ENCODE measurements at regions not wholly inside any gene's neighbourhood (a gene's known extent, or its start where the extent isn't known, plus 50 kb on each side); places are given as distances from the start of the nearest gene placed in this dataset.

- TF ChIP-seq CTCF (IDR thresholded peaks at IDR 0.05) = no peak
- TF ChIP-seq REST (IDR thresholded peaks at IDR 0.05; ENCODE audit: insufficient read depth in 1 of 2, low read depth in 2 of 2, low read length in 1 of 2) = no peak
- TF ChIP-seq TCF7L2 (IDR thresholded peaks at IDR 0.05; ENCODE audit: low read depth, low read length) = no peak
- TF ChIP-seq POLR2AphosphoS5 (IDR thresholded peaks at IDR 0.05; ENCODE audit: low read depth, low read length) = no peak
- no peak for TF ChIP-seq SIN3A (IDR thresholded peaks at IDR 0.05; ENCODE audit: borderline replicate concordance, insufficient read depth, low read depth, low read length)
Observed at GRCh38 chr3:27591312-27592210, 107.4 kb upstream of the SLC4A7 start.

All from Panc1 (cell line).